ENCODE measurements at regions not wholly inside any gene's neighbourhood (a gene's known extent, or its start where the extent isn't known, plus 50 kb on each side); places are given as distances from the start of the nearest gene placed in this dataset.

DNA sequence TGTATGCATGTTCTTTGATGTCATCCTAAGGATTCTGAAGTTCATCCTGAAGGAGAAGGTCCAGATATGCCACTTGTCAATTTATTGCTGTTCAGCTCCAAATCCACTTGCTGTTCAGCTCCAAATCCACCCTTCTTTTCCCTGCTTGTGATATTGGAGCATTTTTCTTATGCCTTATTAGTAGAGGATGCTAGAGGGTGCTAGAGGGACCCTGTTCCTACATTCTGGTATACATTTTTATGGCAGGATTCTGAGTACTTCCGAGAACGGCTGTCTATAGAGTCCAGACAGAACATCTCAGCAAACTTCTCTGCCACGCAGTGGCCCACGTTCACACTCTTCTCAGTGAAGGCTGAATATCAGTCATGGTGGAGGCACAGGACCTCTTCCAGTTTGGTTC lies 406.7 kb downstream of the NOVA1 start:
- H4K8ac ChIP-seq (ENCODE audit: low read depth in 2 of 2, low read length in 2 of 2) = no peak overlapping the region
- H3K4ac ChIP-seq (ENCODE audit: low read depth, low read length) = no peak overlapping the region
- no TSS peak for BruUV-seq (replicated peaks)
- intact Hi-C loops (cut with micrococcal nuclease) = no loop called here
- DNase-seq = no peak
- H2BK120ac ChIP-seq (ENCODE audit: low read depth, low read length) = no peak overlapping the region
- H4K91ac ChIP-seq (ENCODE audit: insufficient read depth, low read depth, low read length) = no peak overlapping the region
- ChIA-PET CTCF (no interaction called here), POLR2A (ENCODE audit: unreplicated experiment) (no interaction called here)
- dilution Hi-C loops (cut with HindIII; ENCODE audit: low sequenced_read_pairs, unreplicated experiment) = no loop called here
- H2AFZ ChIP-seq (replicated peaks; ENCODE audit: low read length, poor library complexity) = no peak overlapping the region
- H3K9me1 ChIP-seq (ENCODE audit: insufficient read depth, low read length) = no peaks in the 10 kb centered on the region
- H3K4me2 ChIP-seq (ENCODE audit: low read depth, low read length) = no peak overlapping the region
- no peak overlapping the region for H3K9ac ChIP-seq (ENCODE audit: low read depth, low read length)
- no peaks in the 10 kb centered on the region for H3K9me3 ChIP-seq (ENCODE audit: control insufficient read depth, insufficient read depth, low read length)
- H3K23ac ChIP-seq (ENCODE audit: low read depth, low read length) = no peak overlapping the region
- H3K18ac ChIP-seq (ENCODE audit: low read depth, low read length) = no peak overlapping the region
- H2BK15ac ChIP-seq (ENCODE audit: low read depth, low read length) = no peak overlapping the region
- no peak overlapping the region for H3K14ac ChIP-seq (replicated peaks; ENCODE audit: low read depth, low read length)
- no peaks in the 10 kb centered on the region for H3K79me1 ChIP-seq (ENCODE audit: low read depth in 1 of 2, low read length in 2 of 2)
- no peak overlapping the region for H2BK5ac ChIP-seq (ENCODE audit: low read depth, low read length, poor library complexity, severe bottlenecking)
- no peaks in the 10 kb centered on the region for H3K27me3 ChIP-seq (ENCODE audit: control insufficient read depth, insufficient read depth, low read length)
- in situ Hi-C loops (cut with MboI; ENCODE audit: low sequenced_read_pairs) = no loop called here
- no peaks in the 10 kb centered on the region for H4K20me1 ChIP-seq (ENCODE audit: insufficient read depth, low read length)
- H2AK5ac ChIP-seq (ENCODE audit: low read depth, low read length) = no peak overlapping the region
- TF ChIP-seq RFX5 (IDR thresholded peaks at IDR 0.05; ENCODE audit: low read depth, low read length) = no peak
- no peak for TF ChIP-seq NFE2L2 (IDR thresholded peaks at IDR 0.05; ENCODE audit: low read depth, low read length)
- TF ChIP-seq CHD1 (IDR thresholded peaks at IDR 0.05; ENCODE audit: low read depth, low read length) = no peak
- TF ChIP-seq MAZ (IDR thresholded peaks at IDR 0.05; ENCODE audit: borderline replicate concordance, low read depth, low read length) = no peak
- no peak for TF ChIP-seq CEBPB (IDR thresholded peaks at IDR 0.05; ENCODE audit: low read depth, low read length)
- TF ChIP-seq FOS (IDR thresholded peaks at IDR 0.05; ENCODE audit: low read depth, low read length) = no peak
- TF ChIP-seq, protein P1, sequence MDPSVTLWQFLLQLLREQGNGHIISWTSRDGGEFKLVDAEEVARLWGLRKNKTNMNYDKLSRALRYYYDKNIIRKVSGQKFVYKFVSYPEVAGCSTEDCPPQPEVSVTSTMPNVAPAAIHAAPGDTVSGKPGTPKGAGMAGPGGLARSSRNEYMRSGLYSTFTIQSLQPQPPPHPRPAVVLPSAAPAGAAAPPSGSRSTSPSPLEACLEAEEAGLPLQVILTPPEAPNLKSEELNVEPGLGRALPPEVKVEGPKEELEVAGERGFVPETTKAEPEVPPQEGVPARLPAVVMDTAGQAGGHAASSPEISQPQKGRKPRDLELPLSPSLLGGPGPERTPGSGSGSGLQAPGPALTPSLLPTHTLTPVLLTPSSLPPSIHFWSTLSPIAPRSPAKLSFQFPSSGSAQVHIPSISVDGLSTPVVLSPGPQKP (IDR thresholded peaks at IDR 0.05; ENCODE audit: borderline replicate concordance, low read depth, low read length) = no peak
- TF ChIP-seq POLR2A (IDR thresholded peaks at IDR 0.05; ENCODE audit: low read depth, low read length) = no peak
- no peak for TF ChIP-seq RAD21 (IDR thresholded peaks at IDR 0.05; ENCODE audit: low read length)
- TF ChIP-seq, protein P2, sequence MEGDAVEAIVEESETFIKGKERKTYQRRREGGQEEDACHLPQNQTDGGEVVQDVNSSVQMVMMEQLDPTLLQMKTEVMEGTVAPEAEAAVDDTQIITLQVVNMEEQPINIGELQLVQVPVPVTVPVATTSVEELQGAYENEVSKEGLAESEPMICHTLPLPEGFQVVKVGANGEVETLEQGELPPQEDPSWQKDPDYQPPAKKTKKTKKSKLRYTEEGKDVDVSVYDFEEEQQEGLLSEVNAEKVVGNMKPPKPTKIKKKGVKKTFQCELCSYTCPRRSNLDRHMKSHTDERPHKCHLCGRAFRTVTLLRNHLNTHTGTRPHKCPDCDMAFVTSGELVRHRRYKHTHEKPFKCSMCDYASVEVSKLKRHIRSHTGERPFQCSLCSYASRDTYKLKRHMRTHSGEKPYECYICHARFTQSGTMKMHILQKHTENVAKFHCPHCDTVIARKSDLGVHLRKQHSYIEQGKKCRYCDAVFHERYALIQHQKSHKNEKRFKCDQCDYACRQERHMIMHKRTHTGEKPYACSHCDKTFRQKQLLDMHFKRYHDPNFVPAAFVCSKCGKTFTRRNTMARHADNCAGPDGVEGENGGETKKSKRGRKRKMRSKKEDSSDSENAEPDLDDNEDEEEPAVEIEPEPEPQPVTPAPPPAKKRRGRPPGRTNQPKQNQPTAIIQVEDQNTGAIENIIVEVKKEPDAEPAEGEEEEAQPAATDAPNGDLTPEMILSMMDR (conservative IDR thresholded peaks at IDR 0.05; ENCODE audit: low read depth, low read length) = no peak
- no peak for TF ChIP-seq MXI1 (IDR thresholded peaks at IDR 0.05; ENCODE audit: borderline replicate concordance, low read depth, low read length)
- TF ChIP-seq, protein P3, sequence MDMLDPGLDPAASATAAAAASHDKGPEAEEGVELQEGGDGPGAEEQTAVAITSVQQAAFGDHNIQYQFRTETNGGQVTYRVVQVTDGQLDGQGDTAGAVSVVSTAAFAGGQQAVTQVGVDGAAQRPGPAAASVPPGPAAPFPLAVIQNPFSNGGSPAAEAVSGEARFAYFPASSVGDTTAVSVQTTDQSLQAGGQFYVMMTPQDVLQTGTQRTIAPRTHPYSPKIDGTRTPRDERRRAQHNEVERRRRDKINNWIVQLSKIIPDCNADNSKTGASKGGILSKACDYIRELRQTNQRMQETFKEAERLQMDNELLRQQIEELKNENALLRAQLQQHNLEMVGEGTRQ (IDR thresholded peaks at IDR 0.05; ENCODE audit: low read depth, low read length) = no peak
- no peak for TF ChIP-seq MAFK (IDR thresholded peaks at IDR 0.05; ENCODE audit: low read depth, low read length)
- no peak overlapping the region for H3K27ac ChIP-seq (ENCODE audit: insufficient read depth, low read length)
- no peak overlapping the region for H3K4me3 ChIP-seq (ENCODE audit: insufficient read depth, low read depth, low read length)
- no peak overlapping the region for H2BK20ac ChIP-seq (ENCODE audit: low read depth, low read length)
- WGBS, 2 experiments (ENCODE audit: extremely low coverage in 2 of 2, insufficient read length in 1 of 2) = 40% methylated on average over 1 of the region's 4 CpGs; no CpG with 5 or more reads in 1 of the 2 experiments
- ATAC-seq (ENCODE audit: low read depth) = no peak
- H4K5ac ChIP-seq (ENCODE audit: low read depth, low read length) = no peak overlapping the region
- H3K36me3 ChIP-seq (ENCODE audit: control insufficient read depth, insufficient read depth, low read length) = no peaks in the 10 kb centered on the region
- H3K4me1 ChIP-seq (ENCODE audit: control insufficient read depth, insufficient read depth, low read length) = no peaks in the 10 kb centered on the region
- no peak overlapping the region for H3K56ac ChIP-seq (ENCODE audit: extremely low read depth, insufficient read depth, low read length)
- no peak overlapping the region for H2AK9ac ChIP-seq (replicated peaks; ENCODE audit: low read depth, low read length, poor library complexity)
